Ascending aorta (tissue), 2 donors: ENCODE measurements at regions not wholly inside any gene's neighbourhood (a gene's known extent, or its start where the extent isn't known, plus 50 kb on each side); places are given as distances from the start of the nearest gene placed in this dataset.
"Not testable (repeated sequence)": the region's sequence is repeated elsewhere in the genome, so short reads cannot be mapped to it uniquely, and the experiment has no call there.

Experiments
- DNase-seq, 2 donors: peaks; one replicate each; pipeline ENCODE4 v3.0.0-alpha.2; 2019; ENCODE audit warnings: low spot score in 2 of 2
- H3K27ac ChIP-seq, 2 donors: fragments of 200-600 bp; sonication (generic); one replicate each; pipeline ENCODE4 v1.5.1; 2016 to 2017; ENCODE audit warnings: mild to moderate bottlenecking in 1 of 2
- H3K27me3 ChIP-seq: fragments of 200-600 bp; sonication (generic); one replicate; pipeline ENCODE4 v1.5.1; 2017
- H3K36me3 ChIP-seq, 2 donors: fragments of 200-600 bp; sonication (generic); one replicate each; pipeline ENCODE4 v1.5.1; 2016
- H3K4me1 ChIP-seq, 2 donors: fragments of 200-600 bp; sonication (generic); one replicate each; pipeline ENCODE4 v1.5.1; 2016 to 2017; ENCODE audit warnings: mild to moderate bottlenecking in 1 of 2
- H3K4me3 ChIP-seq, 2 donors: fragments of 200-600 bp; sonication (generic); one replicate each; pipeline ENCODE4 v1.5.1; 2016 to 2017; ENCODE audit warnings: mild to moderate bottlenecking in 1 of 2
- H3K9me3 ChIP-seq, 2 donors: fragments of 200-600 bp; sonication (generic); one replicate each; pipeline ENCODE4 v1.5.1; 2016
- CTCF ChIP-seq, 3 experiments: fragments of 200-600 bp in 2 of 3; fragments of 450-650 bp in 1 of 3; sonication (generic) in 2 of 3; IDR thresholded peaks; one replicate each; pipeline ENCODE4 v1.5.1; 2016 to 2019; ENCODE audit warnings: antibody characterized with exemption in 3 of 3, mild to moderate bottlenecking in 1 of 3, moderate library complexity in 1 of 3
- intact Hi-C: fragments of 100-400 bp; cut with DNase I; formaldehyde crosslinking; loops from one replicate; pipeline ENCODE4 v1.15.1; 2023

- no peak for DNase-seq
- Histone ChIP-seq H3K4me1 (no peaks in the 10 kb centered on the region), H3K27ac (no peak overlapping the region), H3K9me3 (no peaks in the 10 kb centered on the region), H3K27me3 (no peaks in the 10 kb centered on the region), H3K4me3 (no peak overlapping the region), H3K36me3 (no peaks in the 10 kb centered on the region)
- intact Hi-C loops: no loop called here
- no peak for TF ChIP-seq CTCF (IDR thresholded peaks at IDR 0.05)
These were observed 755.8 kb downstream of the PRIM2 start for GRCh38 chr6:58073263-58073662.

GRCh38 chr6:58090067-58090466, 772.6 kb downstream of the PRIM2 start:
- H3K27me3 ChIP-seq, H3K4me1 ChIP-seq, H3K4me3 ChIP-seq, H3K36me3 ChIP-seq, H3K27ac ChIP-seq, H3K9me3 ChIP-seq, intact Hi-C loops, DNase-seq: not testable (repeated sequence)

- H3K4me1 ChIP-seq, DNase-seq, H3K9me3 ChIP-seq, intact Hi-C loops, H3K27me3 ChIP-seq, H3K27ac ChIP-seq, H3K4me3 ChIP-seq, H3K36me3 ChIP-seq: not testable (repeated sequence)
These were observed 779.8 kb downstream of the PRIM2 start for GRCh38 chr6:58097251-58097650.

DNA sequence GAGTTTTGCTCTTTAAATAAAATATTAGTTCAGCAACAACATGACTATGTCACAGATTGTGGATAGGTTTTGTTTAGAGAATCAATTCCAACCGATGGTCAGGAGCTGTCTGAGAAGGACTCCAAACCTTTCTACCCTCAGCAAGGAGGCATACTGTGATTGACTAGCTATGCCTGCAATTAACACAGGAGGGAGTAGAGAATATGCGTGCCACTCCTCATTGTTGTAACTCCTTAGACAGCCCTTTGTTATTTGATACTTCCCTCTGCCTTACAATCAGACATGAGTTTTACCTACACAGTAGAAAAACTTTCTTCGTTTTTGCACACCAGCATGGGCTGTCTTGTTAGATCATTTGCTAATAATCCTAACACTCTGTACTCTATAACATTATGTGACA, 796.5 kb downstream of the PRIM2 start:
- intact Hi-C loops: no loop called here
- no peaks in the 10 kb centered on the region for H3K9me3 ChIP-seq

GRCh38 chr6:58117162-58117561, 799.7 kb downstream of the PRIM2 start:
- H3K4me1 ChIP-seq, intact Hi-C loops, H3K36me3 ChIP-seq: not testable (repeated sequence)

More for the DNA sequence above, 796.5 kb downstream of the PRIM2 start:
- no peaks in the 10 kb centered on the region for H3K27me3 ChIP-seq
- H3K4me1 ChIP-seq: no peaks in the 10 kb centered on the region
- no peak for TF ChIP-seq CTCF (IDR thresholded peaks at IDR 0.05)
- H3K4me3 ChIP-seq: no peak overlapping the region
- no peak for DNase-seq
- H3K36me3 ChIP-seq: no peaks in the 10 kb centered on the region
- no peak overlapping the region for H3K27ac ChIP-seq

DNA sequence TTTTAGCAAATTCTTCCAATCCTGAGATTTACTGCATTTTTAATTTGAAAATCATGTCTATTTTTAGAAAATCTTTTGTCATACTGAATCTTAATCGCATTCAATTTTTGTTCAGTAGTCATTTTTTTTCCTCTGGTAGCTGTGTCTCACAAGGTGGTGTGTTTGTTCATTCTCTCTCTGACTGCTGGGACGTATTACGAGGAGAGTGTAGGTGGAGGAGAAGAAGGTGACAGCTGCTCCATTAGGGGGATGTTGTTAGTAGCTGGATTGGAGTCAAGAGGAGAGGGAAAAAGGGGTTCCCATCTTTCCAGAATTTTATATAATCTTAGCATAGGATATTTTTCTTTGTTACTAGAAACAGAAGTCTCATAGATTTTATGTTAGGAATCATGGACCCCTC, 804.2 kb downstream of the PRIM2 start:
- H3K36me3 ChIP-seq, H3K4me1 ChIP-seq, intact Hi-C loops, H3K9me3 ChIP-seq, DNase-seq, H3K27ac ChIP-seq, H3K4me3 ChIP-seq, H3K27me3 ChIP-seq: not testable (repeated sequence)

More at GRCh38 chr6:58117162-58117561, 799.7 kb downstream of the PRIM2 start:
- not testable (repeated sequence) for H3K9me3 ChIP-seq, H3K27me3 ChIP-seq, H3K4me3 ChIP-seq, H3K27ac ChIP-seq, DNase-seq

GRCh38 chr6:58123770-58124169, 806.3 kb downstream of the PRIM2 start:
- H3K4me3 ChIP-seq, intact Hi-C loops, H3K27me3 ChIP-seq: not testable (repeated sequence)

DNA sequence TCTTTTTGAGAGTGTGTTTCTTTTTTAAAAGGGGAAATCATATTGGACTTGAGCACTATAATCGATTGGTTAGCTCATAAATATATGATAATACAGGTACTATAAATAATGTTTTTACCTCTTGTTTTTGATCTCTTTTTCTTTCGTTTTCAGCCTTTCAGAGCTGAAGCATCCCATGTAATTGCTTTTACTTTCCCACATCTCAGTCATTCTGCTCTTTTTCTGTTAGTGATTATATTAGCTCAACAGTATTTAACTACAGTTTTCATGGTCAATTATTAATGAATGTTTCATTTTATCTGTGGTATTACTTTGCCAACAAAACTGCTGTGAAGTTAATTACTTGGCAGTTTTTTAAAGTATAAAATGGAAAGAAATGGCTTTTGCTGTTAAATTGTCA, 811.1 kb downstream of the PRIM2 start:
- intact Hi-C loops, H3K27ac ChIP-seq, H3K36me3 ChIP-seq, H3K4me3 ChIP-seq, H3K27me3 ChIP-seq, DNase-seq, H3K9me3 ChIP-seq, H3K4me1 ChIP-seq: not testable (repeated sequence)

More at GRCh38 chr6:58123770-58124169, 806.3 kb downstream of the PRIM2 start:
- DNase-seq, H3K4me1 ChIP-seq, H3K27ac ChIP-seq, H3K9me3 ChIP-seq, H3K36me3 ChIP-seq: not testable (repeated sequence)

GRCh38 chr6:58129098-58129497, 811.7 kb downstream of the PRIM2 start:
- H3K4me1 ChIP-seq, DNase-seq, H3K27me3 ChIP-seq, H3K36me3 ChIP-seq, intact Hi-C loops, H3K4me3 ChIP-seq, H3K9me3 ChIP-seq, H3K27ac ChIP-seq: not testable (repeated sequence)

DNA sequence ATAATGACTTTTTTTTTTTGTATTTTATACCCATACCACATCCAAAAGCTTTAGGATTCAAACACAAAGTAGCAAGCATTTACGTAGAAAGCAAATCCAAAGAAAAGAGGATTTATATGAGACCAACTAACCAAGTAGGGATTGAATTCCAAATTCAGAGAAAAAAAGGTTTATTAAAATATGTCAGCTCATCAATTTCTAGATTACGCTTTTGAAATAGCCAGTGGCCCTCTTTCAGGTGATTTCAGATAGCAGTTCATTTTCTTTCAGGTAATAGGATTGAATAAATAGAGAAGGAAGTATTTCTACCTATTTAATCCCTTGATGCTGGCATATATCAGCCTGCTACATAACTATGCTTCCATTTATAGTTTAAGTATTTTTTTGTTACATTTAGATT, 822.3 kb downstream of the PRIM2 start:
- DNase-seq, intact Hi-C loops, H3K27me3 ChIP-seq, H3K36me3 ChIP-seq, H3K4me1 ChIP-seq, H3K27ac ChIP-seq, H3K9me3 ChIP-seq, H3K4me3 ChIP-seq: not testable (repeated sequence)

GRCh38 chr6:58171025-58171424, 853.6 kb downstream of the PRIM2 start:
- H3K9me3 ChIP-seq, H3K36me3 ChIP-seq, H3K4me1 ChIP-seq, intact Hi-C loops, H3K27me3 ChIP-seq, DNase-seq, H3K27ac ChIP-seq, H3K4me3 ChIP-seq: not testable (repeated sequence)

DNA sequence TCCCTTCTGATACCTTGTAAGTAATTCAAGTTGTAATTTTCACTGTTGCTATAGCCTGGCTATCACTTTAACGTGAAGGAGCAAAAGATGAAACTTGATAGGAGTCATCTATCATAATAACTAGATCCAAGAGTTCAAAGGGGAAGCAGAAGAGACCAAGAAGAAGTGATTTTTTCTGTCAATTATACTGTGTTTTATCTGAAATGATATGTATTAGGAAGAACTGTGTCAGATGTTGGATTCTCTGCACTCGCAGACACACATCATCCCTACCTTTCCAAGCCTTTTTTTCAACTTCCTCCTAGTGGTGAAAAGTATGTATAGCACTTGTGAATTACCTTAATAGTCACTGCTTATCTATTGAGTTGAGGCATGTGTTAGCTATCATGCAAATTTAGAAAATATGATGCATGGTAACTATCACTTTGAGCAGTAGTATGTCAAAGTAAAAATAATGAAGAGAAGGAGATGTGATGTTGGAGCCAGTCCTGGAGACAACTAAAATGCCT, 864.2 kb downstream of the PRIM2 start:
- not testable (repeated sequence) for H3K27ac ChIP-seq, H3K4me3 ChIP-seq

DNA sequence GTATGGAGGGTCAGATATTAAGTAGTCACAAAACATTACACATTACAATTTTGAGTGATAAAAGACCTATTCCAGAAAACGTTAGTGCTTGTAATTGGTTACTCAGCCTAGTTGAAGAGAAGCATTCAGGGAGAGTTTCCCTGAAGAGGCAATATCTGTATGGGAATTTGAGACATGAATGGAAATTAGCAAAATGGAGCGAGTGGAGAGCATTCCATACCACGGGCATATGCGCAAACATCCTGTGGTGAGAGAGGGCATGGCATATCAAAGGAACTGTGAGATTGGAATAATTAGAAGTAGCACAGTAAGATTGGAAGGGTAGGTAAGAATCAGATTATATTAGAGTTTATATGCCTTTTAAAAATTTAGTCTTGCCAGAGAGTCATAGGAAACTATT, 867.9 kb downstream of the PRIM2 start:
- H3K27ac ChIP-seq, H3K9me3 ChIP-seq, DNase-seq, H3K36me3 ChIP-seq, H3K27me3 ChIP-seq, H3K4me1 ChIP-seq, H3K4me3 ChIP-seq, intact Hi-C loops: not testable (repeated sequence)

More for the DNA sequence above, 864.2 kb downstream of the PRIM2 start:
- DNase-seq, H3K36me3 ChIP-seq, H3K27me3 ChIP-seq, H3K9me3 ChIP-seq, H3K4me1 ChIP-seq, intact Hi-C loops: not testable (repeated sequence)
